GM23338 (cell line): ENCODE measurements at regions not wholly inside any gene's neighbourhood (a gene's known extent, or its start where the extent isn't known, plus 50 kb on each side); places are given as distances from the start of the nearest gene placed in this dataset.

Experiments used
- ATAC-seq: fragments of 200-7000 bp; cut with Tn5 transposase; 3 replicates; pipeline ENCODE4 v1.9.1; 2020
- DNase-seq: peaks from one replicate; pipeline ENCODE4 v3.0.0-alpha.2; 2015; ENCODE audit warnings: low spot score
- H2AFZ ChIP-seq: fragments of 200-600 bp; sonication (generic); 2 replicates; pipeline ENCODE4 v1.8.0; 2016; ENCODE audit warnings: antibody characterized with exemption, mild to moderate bottlenecking, moderate library complexity
- H3F3A ChIP-seq: fragments of 200-600 bp; sonication (generic); replicated peaks from 2 replicates; pipeline ENCODE4 v1.8.0; 2017; ENCODE audit warnings: antibody characterized with exemption, mixed run types, low read depth
- H3K27ac ChIP-seq: fragments of 200-600 bp; sonication (generic); 2 replicates; pipeline ENCODE4 v1.6.1; 2016; ENCODE audit warnings: low read depth
- H3K27me3 ChIP-seq: fragments of 200-600 bp; sonication (generic); 2 replicates; pipeline ENCODE4 v1.8.0; 2016; ENCODE audit warnings: mild to moderate bottlenecking, mixed run types, moderate library complexity; ENCODE audit not compliant: insufficient read depth
- H3K36me3 ChIP-seq: fragments of 200-600 bp; sonication (generic); 2 replicates; pipeline ENCODE4 v1.8.0; 2016; ENCODE audit warnings: mild to moderate bottlenecking; ENCODE audit not compliant: insufficient read depth
- H3K4me1 ChIP-seq: fragments of 200-600 bp; sonication (generic); 2 replicates; pipeline ENCODE4 v1.8.0; 2016; ENCODE audit warnings: mild to moderate bottlenecking, moderate library complexity; ENCODE audit not compliant: insufficient read depth
- H3K4me2 ChIP-seq: fragments of 200-600 bp; sonication (generic); 2 replicates; pipeline ENCODE4 v1.7.1; 2017; ENCODE audit warnings: mixed run types
- H3K4me3 ChIP-seq: fragments of 200-600 bp; sonication (generic); 2 replicates; pipeline ENCODE4 v1.6.1; 2016; ENCODE audit warnings: mixed run types
- H3K79me2 ChIP-seq: fragments of 200-600 bp; sonication (generic); replicated peaks from 2 replicates; pipeline ENCODE4 v1.8.0; 2017; ENCODE audit warnings: mild to moderate bottlenecking; ENCODE audit not compliant: insufficient read depth
- H3K9me2 ChIP-seq: fragments of 200-600 bp; sonication (generic); 2 replicates; pipeline ENCODE4 v1.8.0; 2017; ENCODE audit not compliant: insufficient read depth
- H4K20me1 ChIP-seq: fragments of 200-600 bp; sonication (generic); replicated peaks from 2 replicates; pipeline ENCODE4 v1.8.0; 2017; ENCODE audit warnings: mild to moderate bottlenecking; ENCODE audit not compliant: insufficient read depth
- H3K27ac Mint-ChIP-seq: 2 replicates; pipeline ENCODE4 v1.8.0; 2020; ENCODE audit warnings: inconsistent platforms, mild to moderate bottlenecking, moderate library complexity, mixed read lengths
- H3K27me3 Mint-ChIP-seq: 3 replicates; pipeline ENCODE4 v1.8.0; 2022; ENCODE audit warnings: low read depth, mild to moderate bottlenecking, moderate library complexity, mixed read lengths, inconsistent platforms; ENCODE audit not compliant: insufficient read depth, poor library complexity
- H3K36me3 Mint-ChIP-seq: 3 replicates; pipeline ENCODE4 v1.8.0; 2021; ENCODE audit warnings: low read depth, mild to moderate bottlenecking, inconsistent platforms, moderate library complexity, mixed read lengths
- H3K4me1 Mint-ChIP-seq: 3 replicates; pipeline ENCODE4 v1.8.0; 2020; ENCODE audit warnings: mild to moderate bottlenecking, inconsistent platforms, mixed read lengths
- H3K4me3 Mint-ChIP-seq: 3 replicates; pipeline ENCODE4 v1.8.0; 2021; ENCODE audit warnings: moderate library complexity, mild to moderate bottlenecking, inconsistent platforms, mixed read lengths
- H3K9me3 Mint-ChIP-seq: 3 replicates; pipeline ENCODE4 v1.8.0; 2020; ENCODE audit warnings: moderate library complexity, mild to moderate bottlenecking, inconsistent platforms, mixed read lengths
- CREB1 ChIP-seq: fragments of 250-450 bp; sonication (Bioruptor Pico); IDR thresholded peaks from 2 replicates; pipeline ENCODE4 v1.5.0; 2020; ENCODE audit warnings: low read depth, mild to moderate bottlenecking, moderate library complexity
- ETS1 ChIP-seq: IDR thresholded peaks from 2 replicates; pipeline ENCODE4 v1.6.1; 2016; ENCODE audit warnings: antibody characterized with exemption
- EZH2 ChIP-seq: fragments of 200-600 bp; sonication (generic); IDR thresholded peaks from one replicate; pipeline ENCODE4 v1.8.0; 2017; ENCODE audit warnings: antibody characterized with exemption, mild to moderate bottlenecking, low read depth; ENCODE audit not compliant: unreplicated experiment
- EZH2phosphoT487 ChIP-seq: fragments of 200-600 bp; sonication (generic); IDR thresholded peaks from one replicate; pipeline ENCODE4 v1.8.1; 2018; ENCODE audit warnings: antibody characterized with exemption; ENCODE audit not compliant: unreplicated experiment
- NANOG ChIP-seq: IDR thresholded peaks from 2 replicates; pipeline ENCODE4 v1.6.1; 2016; ENCODE audit warnings: antibody characterized with exemption, borderline replicate concordance
- POLR2AphosphoS5 ChIP-seq: IDR thresholded peaks from 2 replicates; pipeline ENCODE4 v1.6.1; 2016; ENCODE audit warnings: antibody characterized with exemption, low read depth
- STAT1 ChIP-seq: IDR thresholded peaks from one replicate; pipeline ENCODE4 v1.6.1; 2016; ENCODE audit warnings: antibody characterized with exemption; ENCODE audit not compliant: unreplicated experiment
- ZNF114 ChIP-seq: fragments of 250-450 bp; sonication (Bioruptor Pico); IDR thresholded peaks from 2 replicates; pipeline ENCODE4 v1.5.0; 2020; ENCODE audit warnings: mild to moderate bottlenecking, moderate library complexity
- TF ChIP-seq, protein P1 (sequence below), 2 experiments: fragments of 200-600 bp in 1 of 2; sonication (generic) in 1 of 2; conservative IDR thresholded peaks; 2 replicates each; pipeline versions ENCODE4 v1.5.1 to v1.6.1; 2016 to 2017; ENCODE audit warnings: antibody characterized with exemption in 2 of 2, low read depth in 2 of 2, mild to moderate bottlenecking in 2 of 2, moderate library complexity in 1 of 2

- TF ChIP-seq ETS1 (no peak), EZH2phosphoT487 (no peak), STAT1 (no peak)
Measured at GRCh38 chr12:81843599-81843998, 84.4 kb upstream of the PPFIA2 start (continued).

- Mint-ChIP-seq H3K27ac (no peak overlapping the region), H3K9me3 (peaks cover 4% of the 10 kb centered on the region; the same call in 2 of the 3 replicates), H3K4me3 (no peak overlapping the region), H3K36me3 (0 out of 3 replicates have a peak, but pooled peaks cover 2% of the 10 kb centered on the region), H3K27me3 (no peaks in the 10 kb centered on the region), H3K4me1 (no peaks in the 10 kb centered on the region; the same call in 2 of the 3 replicates)
- Histone ChIP-seq H3K9me2 (no peaks in the 10 kb centered on the region), H3K27ac (no peak overlapping the region), H4K20me1 (no peaks in the 10 kb centered on the region), H3K4me3 (no peak overlapping the region), H2AFZ (no peak overlapping the region), H3K27me3 (no peaks in the 10 kb centered on the region), H3K4me1 (no peaks in the 10 kb centered on the region), H3K36me3 (no peaks in the 10 kb centered on the region), H3F3A (no peaks in the 10 kb centered on the region), H3K4me2 (no peak overlapping the region), H3K79me2 (no peaks in the 10 kb centered on the region)
- ATAC-seq (no peak), DNase-seq (no peak)
- no peak for TF ChIP-seq NANOG
Measured at GRCh38 chr12:81835783-81836182, 76.6 kb upstream of the PPFIA2 start.

GRCh38 chr12:81819991-81820633 is 61.0 kb upstream of the PPFIA2 start:
- no peak overlapping the region for H3K4me3 Mint-ChIP-seq
- H3K27me3 Mint-ChIP-seq: peaks cover 1% of the 10 kb centered on the region
- TF ChIP-seq, protein P1, sequence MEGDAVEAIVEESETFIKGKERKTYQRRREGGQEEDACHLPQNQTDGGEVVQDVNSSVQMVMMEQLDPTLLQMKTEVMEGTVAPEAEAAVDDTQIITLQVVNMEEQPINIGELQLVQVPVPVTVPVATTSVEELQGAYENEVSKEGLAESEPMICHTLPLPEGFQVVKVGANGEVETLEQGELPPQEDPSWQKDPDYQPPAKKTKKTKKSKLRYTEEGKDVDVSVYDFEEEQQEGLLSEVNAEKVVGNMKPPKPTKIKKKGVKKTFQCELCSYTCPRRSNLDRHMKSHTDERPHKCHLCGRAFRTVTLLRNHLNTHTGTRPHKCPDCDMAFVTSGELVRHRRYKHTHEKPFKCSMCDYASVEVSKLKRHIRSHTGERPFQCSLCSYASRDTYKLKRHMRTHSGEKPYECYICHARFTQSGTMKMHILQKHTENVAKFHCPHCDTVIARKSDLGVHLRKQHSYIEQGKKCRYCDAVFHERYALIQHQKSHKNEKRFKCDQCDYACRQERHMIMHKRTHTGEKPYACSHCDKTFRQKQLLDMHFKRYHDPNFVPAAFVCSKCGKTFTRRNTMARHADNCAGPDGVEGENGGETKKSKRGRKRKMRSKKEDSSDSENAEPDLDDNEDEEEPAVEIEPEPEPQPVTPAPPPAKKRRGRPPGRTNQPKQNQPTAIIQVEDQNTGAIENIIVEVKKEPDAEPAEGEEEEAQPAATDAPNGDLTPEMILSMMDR (conservative IDR thresholded peaks at IDR 0.05; ENCODE audit: low read depth in 2 of 2): no peak
- TF ChIP-seq ETS1 (no peak), EZH2phosphoT487 (no peak), ZNF114 (CRISPR knock-in tag) (no peak), CREB1 (no peak), EZH2 (no peak), POLR2AphosphoS5 (no peak), STAT1 (no peak)

More at GRCh38 chr12:81819991-81820633, 61.0 kb upstream of the PPFIA2 start:
- H3K27ac ChIP-seq: no peak overlapping the region
- no peaks in the 10 kb centered on the region for H3K4me1 ChIP-seq
- no peak overlapping the region; the same call in 1 of the 2 replicates for H2AFZ ChIP-seq
- H3K4me3 ChIP-seq: no peak overlapping the region
- ATAC-seq (no peak), DNase-seq (no peak)
- H3K36me3 Mint-ChIP-seq: no peaks in the 10 kb centered on the region
- H3K9me3 Mint-ChIP-seq: no peaks in the 10 kb centered on the region
- no peaks in the 10 kb centered on the region for H3K27me3 ChIP-seq
- no peaks in the 10 kb centered on the region for H3F3A ChIP-seq
- H3K4me1 Mint-ChIP-seq: no peaks in the 10 kb centered on the region
- no peaks in the 10 kb centered on the region for H3K9me2 ChIP-seq
- no peaks in the 10 kb centered on the region for H4K20me1 ChIP-seq
- no peak overlapping the region for H3K4me2 ChIP-seq
- no peak overlapping the region for H3K27ac Mint-ChIP-seq
- H3K36me3 ChIP-seq: no peaks in the 10 kb centered on the region
- H3K79me2 ChIP-seq: no peaks in the 10 kb centered on the region
